Left ventricle myocardium superior (tissue), 1 donor: ENCODE measurements at regions not wholly inside any gene's neighbourhood (a gene's known extent, or its start where the extent isn't known, plus 50 kb on each side); places are given as distances from the start of the nearest gene placed in this dataset.

ENCODE experiments used
- ATAC-seq: fragments of 200-7000 bp; cut with Tn5 transposase; one replicate; pipeline ENCODE4 v1.9.1; 2020; ENCODE audit warnings: mild to moderate bottlenecking, moderate library complexity
- DNase-seq: peaks from one replicate; pipeline ENCODE4 v3.0.0-alpha.2; 2020
- intact Hi-C: fragments of 100-400 bp; cut with micrococcal nuclease; formaldehyde crosslinking; loops from one replicate; pipeline ENCODE4 v1.11.0; 2022
- donor health status: DM: no; HTN: yes; CAD: no; lungs with severe emphysema.

DNA sequence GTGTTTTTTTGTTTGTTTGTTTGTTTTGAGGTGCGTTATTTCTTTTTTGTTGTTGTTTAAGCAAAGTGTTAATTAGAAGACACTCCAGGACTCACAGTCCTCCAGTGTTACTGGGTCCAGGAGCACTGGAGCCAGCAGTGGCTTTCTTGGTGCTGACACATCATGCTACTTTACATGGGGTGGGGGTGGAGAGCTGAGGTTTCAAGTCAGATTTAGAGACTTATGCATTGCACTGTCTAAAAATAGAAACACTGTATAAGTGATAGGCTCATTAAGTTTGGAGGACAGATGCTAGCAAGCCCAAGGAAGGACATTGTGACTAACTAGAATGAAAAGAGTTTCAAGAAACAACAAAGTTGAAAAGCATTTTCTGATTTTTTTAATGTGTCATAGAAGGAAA is 2209.2 kb downstream of the MAT2B start:
- no peak for ATAC-seq
- intact Hi-C loops = no loop called here
- DNase-seq = no peak

- intact Hi-C loops = no loop called here
- ATAC-seq (no peak), DNase-seq (no peak)
Observed at GRCh38 chr5:165720901-165721300, 2215.5 kb downstream of the MAT2B start.

DNA sequence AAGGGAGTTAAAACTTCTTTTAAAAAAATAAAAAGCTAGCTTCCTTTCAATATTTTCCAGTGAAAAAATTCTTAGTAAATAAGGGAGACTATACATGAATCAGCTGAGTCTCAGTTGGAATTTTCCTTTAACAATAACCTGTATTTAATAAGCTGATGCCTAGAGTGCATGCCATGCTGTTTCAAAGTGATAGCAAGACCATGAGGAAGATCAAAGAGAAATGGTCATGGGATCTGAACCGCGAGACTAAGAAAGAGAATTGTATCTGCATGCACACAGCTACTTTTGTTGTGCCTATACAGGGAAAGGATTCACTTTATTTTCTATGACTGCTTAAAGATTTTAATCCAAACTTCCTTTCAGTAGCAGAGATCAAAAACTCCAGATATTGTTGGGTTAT is 2217.0 kb downstream of the MAT2B start:
- DNase-seq = no peak
- intact Hi-C loops = no loop called here
- no peak for ATAC-seq

- intact Hi-C loops = no loop called here
- no peak for ATAC-seq
- DNase-seq = no peak
Observed at GRCh38 chr5:165723931-165724330, 2218.5 kb downstream of the MAT2B start.

DNA sequence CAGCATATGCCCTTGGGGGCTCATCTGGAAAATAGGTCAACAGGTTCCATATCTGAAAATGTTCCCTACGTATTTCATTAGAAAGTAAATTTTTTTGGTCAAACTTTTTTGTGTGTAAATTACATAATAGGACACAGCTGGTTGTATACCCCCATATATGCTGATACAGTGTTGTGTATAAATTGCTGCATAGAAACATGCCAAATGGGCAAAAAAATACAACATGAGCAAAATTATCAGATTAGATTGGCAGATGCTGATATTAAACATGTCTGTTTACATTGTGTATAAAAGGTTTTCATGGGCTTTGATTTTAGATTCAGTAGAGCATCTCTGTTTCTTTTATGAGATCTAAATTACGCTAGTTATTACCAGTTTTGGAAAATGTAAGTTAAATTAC is 2223.0 kb downstream of the MAT2B start:
- intact Hi-C loops = no loop called here
- no peak for DNase-seq
- ATAC-seq = no peak

DNA sequence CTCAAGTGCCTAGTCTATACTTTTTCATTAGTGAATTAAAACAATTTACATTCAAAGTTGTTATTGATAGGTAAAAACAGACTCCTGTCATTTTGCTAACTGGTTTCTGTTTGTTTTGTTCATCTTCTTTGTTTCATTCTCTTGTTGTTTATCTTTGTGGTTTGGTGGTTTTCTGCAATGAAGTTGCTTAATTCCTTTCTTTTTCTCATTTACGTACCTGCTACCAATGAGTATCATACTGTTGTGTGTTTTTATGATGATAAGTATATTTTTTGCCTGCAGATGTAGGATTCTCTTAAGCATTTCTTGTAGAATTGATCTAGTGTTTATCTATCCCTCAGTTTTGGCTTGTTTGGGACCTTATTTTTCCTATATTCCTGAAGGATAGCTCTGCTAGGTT is 2230.0 kb downstream of the MAT2B start:
- intact Hi-C loops = no loop called here
- no peak for DNase-seq
- no peak for ATAC-seq

DNA sequence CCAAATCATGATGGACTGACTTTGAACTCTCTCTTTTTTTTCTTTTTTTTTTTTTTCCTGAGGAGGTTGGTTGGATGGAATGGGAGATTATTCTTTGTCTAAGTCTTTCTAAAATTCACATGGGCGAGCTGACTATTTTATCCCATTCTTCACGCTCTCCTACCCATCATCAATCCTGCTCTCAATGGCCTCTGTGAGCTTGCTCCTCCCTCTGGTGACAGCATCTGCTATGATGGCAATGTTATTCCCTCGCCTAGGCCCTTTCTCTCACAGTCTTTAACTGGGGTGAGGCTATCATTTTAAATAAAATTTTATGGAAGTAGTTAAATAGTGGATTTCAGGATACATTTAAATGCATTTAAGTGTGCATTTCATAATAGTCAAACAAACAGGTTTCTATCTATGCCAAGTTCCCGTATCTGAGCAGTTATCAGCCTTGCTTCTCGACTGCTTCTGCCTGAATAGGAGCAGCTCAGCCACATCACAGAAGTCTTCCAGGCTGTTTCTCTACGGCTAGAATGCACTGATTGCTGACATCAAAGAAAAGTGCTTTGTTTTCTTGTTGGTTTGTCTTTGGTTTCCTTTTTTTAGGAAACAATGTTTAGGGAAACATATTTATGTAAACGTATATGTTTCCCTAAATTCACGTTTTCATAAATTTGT is 2233.8 kb downstream of the MAT2B start:
- intact Hi-C loops = no loop called here
- ATAC-seq (no peak), DNase-seq (no peak)

GRCh38 chr5:165757791-165758190 is 2252.4 kb downstream of the MAT2B start:
- no peak for ATAC-seq
- DNase-seq = no peak
- intact Hi-C loops = no loop called here

DNA sequence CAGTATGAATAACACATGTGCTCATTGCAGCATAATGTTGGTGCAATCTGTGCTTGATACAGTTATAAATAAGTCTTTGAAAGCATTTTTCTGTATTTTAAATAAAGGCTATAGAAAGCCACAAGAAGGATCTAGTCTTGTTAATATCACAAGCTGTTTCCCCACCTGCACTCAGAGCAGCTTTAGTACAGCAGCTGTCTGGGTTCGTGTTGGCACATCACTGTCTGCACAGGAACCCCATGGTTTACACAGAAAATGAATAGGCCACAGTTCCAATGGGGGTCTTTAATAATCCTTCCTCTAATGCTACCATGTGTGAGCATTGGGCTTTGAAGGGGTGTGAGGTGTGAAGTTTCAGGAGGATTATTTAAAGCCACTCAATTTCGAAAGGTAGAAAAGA is 2269.7 kb downstream of the MAT2B start:
- intact Hi-C loops = no loop called here
- ATAC-seq (no peak), DNase-seq (no peak)

DNA sequence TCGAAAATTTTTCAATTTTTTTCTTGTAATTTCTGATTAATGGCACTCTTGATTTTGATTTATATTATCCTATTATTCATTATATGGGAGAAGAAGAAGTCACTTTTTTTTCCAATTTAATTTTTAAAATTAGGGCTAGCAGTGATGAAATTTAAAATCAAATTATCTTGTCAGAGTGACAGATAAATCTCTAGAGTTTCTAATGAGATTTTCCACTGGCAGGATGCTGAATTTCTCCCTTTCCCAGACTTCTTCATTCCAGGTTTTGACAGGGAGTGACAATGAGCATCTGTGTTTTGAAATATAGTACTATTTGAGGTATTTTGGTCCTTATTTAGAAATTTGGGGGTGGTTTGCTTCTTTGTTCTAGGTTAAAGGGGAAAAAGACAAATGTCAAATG is 2274.1 kb downstream of the MAT2B start:
- intact Hi-C loops = no loop called here
- ATAC-seq (no peak), DNase-seq (no peak)

DNA sequence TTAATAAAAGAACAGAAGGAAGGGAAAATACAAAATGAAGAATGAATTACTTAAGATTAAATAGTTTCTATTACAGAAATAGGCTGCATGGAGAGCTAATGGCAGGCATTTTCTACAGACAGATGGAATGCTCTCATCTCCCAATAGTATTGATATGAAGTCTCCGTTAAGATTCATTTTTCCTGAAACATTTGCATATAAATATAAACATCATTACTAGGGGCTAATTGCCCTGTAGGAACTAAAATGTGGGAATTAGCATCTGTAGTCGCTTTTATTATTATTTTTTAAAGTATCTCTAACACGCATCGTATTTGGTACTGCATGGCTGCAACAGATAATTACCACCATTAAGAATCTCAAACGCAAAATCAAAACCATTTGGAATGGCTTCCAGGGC is 2275.5 kb downstream of the MAT2B start:
- intact Hi-C loops = no loop called here
- ATAC-seq (no peak), DNase-seq (no peak)

GRCh38 chr5:165781738-165782137 is 2276.3 kb downstream of the MAT2B start:
- intact Hi-C loops = no loop called here
- no peak for ATAC-seq
- DNase-seq = no peak

DNA sequence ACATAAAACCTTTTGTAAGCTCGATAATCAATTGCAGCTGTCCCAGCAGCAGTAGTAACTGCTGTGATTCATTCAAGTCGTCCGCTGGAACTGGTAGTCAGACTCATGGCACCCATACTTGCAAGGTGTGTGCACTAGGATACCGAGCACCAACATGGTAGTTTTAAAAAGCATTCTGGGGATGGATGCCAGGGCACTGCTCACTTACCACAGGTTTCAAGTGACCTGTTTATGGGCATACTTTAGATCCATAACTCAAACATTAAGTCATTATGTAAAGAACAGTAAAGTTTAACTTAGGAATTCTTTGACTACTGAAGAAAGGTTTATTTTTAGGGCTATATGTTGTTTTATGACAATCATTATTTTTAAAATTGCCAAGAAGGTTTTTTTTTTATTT is 2277.6 kb downstream of the MAT2B start:
- ATAC-seq = no peak
- DNase-seq = no peak
- intact Hi-C loops = no loop called here

GRCh38 chr5:165786073-165786472 is 2280.7 kb downstream of the MAT2B start:
- intact Hi-C loops = no loop called here
- DNase-seq (no peak), ATAC-seq (no peak)

GRCh38 chr5:165795073-165795472 is 2289.7 kb downstream of the MAT2B start:
- ATAC-seq (no peak), DNase-seq (no peak)
- intact Hi-C loops = no loop called here

DNA sequence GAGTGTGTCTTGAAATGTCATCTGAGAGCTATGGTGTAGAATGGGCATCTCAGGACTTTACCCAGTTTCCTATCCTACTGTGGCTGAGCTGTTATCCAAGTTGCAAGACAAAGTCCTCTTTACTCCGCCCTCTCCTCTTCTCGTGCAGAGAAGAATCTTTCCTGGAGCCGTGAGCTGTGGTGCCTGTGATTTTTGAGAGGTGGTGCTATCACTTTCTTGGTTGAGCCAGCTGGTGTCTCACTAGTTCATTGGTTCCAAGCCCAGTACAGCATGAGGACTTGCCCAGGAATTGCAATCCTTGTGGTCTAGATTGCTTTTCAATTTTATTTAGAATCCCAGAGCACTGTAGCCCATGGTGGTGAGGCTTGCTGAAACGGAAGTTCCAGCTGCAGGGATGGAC is 2300.3 kb downstream of the MAT2B start:
- intact Hi-C loops = no loop called here
- DNase-seq = no peak
- ATAC-seq = no peak

GRCh38 chr5:165808335-165808734 is 2302.9 kb downstream of the MAT2B start:
- intact Hi-C loops = no loop called here

GRCh38 chr5:165809914-165810313 is 2304.5 kb downstream of the MAT2B start:
- intact Hi-C loops = no loop called here
- no peak for ATAC-seq
- DNase-seq = no peak

More at GRCh38 chr5:165808335-165808734, 2302.9 kb downstream of the MAT2B start:
- DNase-seq = no peak
- ATAC-seq = no peak

- DNase-seq = no peak
- no peak for ATAC-seq
- intact Hi-C loops = no loop called here
Observed at GRCh38 chr5:165829504-165829903, 2324.1 kb downstream of the MAT2B start.

DNA sequence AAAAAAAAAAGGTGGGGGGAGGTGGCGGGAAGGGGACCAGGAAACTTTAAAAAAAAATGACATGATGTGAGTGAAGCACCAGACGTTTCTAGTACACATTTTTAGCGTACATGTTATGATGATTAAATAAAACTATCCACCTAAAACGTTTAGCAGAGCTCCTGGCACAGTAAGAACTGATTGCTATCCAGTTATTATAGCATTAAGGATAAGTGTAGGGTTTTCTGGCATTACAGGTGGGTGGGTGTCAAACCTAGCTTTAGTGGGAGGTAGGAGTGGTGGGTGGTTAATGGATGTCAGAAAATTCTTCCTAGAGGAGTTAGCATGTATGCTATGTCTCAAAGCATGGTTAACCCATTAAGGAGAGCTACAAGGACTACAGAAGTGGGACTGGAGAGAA is 2329.5 kb downstream of the MAT2B start:
- intact Hi-C loops = no loop called here
- ATAC-seq (no peak), DNase-seq (no peak)

DNA sequence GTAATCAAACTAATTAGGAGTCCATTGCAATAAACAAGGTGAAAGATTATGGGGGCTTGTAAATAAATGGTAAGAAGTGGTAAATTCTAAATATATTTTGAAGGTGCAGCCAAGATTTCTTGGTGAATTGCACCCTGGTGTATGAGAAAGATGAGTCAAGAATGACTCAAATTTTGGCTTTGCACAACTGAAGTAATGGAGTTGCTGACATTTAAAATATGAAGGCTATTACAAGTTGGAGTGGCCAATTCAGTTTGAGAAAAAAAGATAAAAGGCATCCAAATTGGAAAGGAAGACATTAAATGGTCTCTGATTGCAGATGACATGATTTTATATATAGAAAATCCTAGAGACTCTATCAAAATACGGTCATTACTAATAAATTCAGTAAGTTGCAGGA is 2330.6 kb downstream of the MAT2B start:
- no peak for DNase-seq
- ATAC-seq = no peak
- intact Hi-C loops = no loop called here

GRCh38 chr5:165837286-165837685 is 2331.9 kb downstream of the MAT2B start:
- intact Hi-C loops = no loop called here
- no peak for ATAC-seq
- no peak for DNase-seq
